Activated CD4-positive, alpha-beta T cell treated with anti-CD3 and anti-CD28 coated beads, Interleukin-2, amount 10 ng/mL, durations not matched to agents 7 days and 5 days (primary cell): ENCODE measurements at regions not wholly inside any gene's neighbourhood (a gene's known extent, or its start where the extent isn't known, plus 50 kb on each side); places are given as distances from the start of the nearest gene placed in this dataset.

ENCODE experiments used
- CTCF ChIA-PET: fragments of 350-600 bp; sonication (Branson Sonifier 250); formaldehyde crosslinking; loops from one replicate; lab custom pipeline; 2021; ENCODE audit warnings: antibody characterized with exemption; lab: Charles Lee
- POLR2A ChIA-PET: fragments of 350-600 bp; sonication (Branson Sonifier 250); formaldehyde crosslinking; loops from one replicate; lab custom pipeline; 2021; ENCODE audit warnings: antibody characterized with exemption; lab: Charles Lee
- DNase-seq: peaks from one replicate; pipeline ENCODE4 v3.0.0-alpha.2; 2020
- H3K27ac Mint-ChIP-seq: one replicate; pipeline ENCODE4 v1.8.0; 2021; ENCODE audit warnings: mild to moderate bottlenecking, moderate library complexity, mixed read lengths
- H3K27me3 Mint-ChIP-seq: one replicate; pipeline ENCODE4 v1.8.0; 2021; ENCODE audit warnings: mixed read lengths
- H3K36me3 Mint-ChIP-seq: one replicate; pipeline ENCODE4 v1.8.0; 2021; ENCODE audit warnings: low read depth, mixed read lengths
- H3K4me1 Mint-ChIP-seq: one replicate; pipeline ENCODE4 v1.8.0; 2021; ENCODE audit warnings: mixed read lengths
- H3K4me3 Mint-ChIP-seq: one replicate; pipeline ENCODE4 v1.8.0; 2021; ENCODE audit warnings: mild to moderate bottlenecking, moderate library complexity, mixed read lengths
- H3K9me3 Mint-ChIP-seq: one replicate; pipeline ENCODE4 v1.8.0; 2021; ENCODE audit warnings: mixed read lengths

- no peak overlapping the region for H3K27ac Mint-ChIP-seq
- POLR2A ChIA-PET: no interaction called here
- no peak for DNase-seq
- H3K9me3 Mint-ChIP-seq: peaks cover 4% of the 10 kb centered on the region
- no peaks in the 10 kb centered on the region for H3K36me3 Mint-ChIP-seq
- H3K4me3 Mint-ChIP-seq: no peak overlapping the region
- CTCF ChIA-PET: interaction anchor here (1.3 kb wide), 1 partner anchor 135 kb away, joined by 4 read pairs; no protein-coding TSS in a partner anchor
- peaks cover 18% of the 10 kb centered on the region for H3K4me1 Mint-ChIP-seq
- peaks cover 11% of the 10 kb centered on the region for H3K27me3 Mint-ChIP-seq
These were observed 180.9 kb upstream of the PLXNC1 start for GRCh38 chr12:93967454-93967853.

GRCh38 chr12:93968536-93969285 is 179.7 kb upstream of the PLXNC1 start:
- peaks cover 18% of the 10 kb centered on the region for H3K4me1 Mint-ChIP-seq
- DNase-seq: no peak
- H3K36me3 Mint-ChIP-seq: no peaks in the 10 kb centered on the region
- H3K9me3 Mint-ChIP-seq: peaks cover 4% of the 10 kb centered on the region
- ChIA-PET CTCF (interaction anchor here (0.6 to 1.3 kb wide), 3 partner anchors 14 to 133 kb away, joined by 3 to 4 read pairs (median 3); no protein-coding TSS in a partner anchor), POLR2A (no interaction called here)
- peaks cover 14% of the 10 kb centered on the region for H3K27me3 Mint-ChIP-seq
- no peak overlapping the region for H3K4me3 Mint-ChIP-seq
- no peak overlapping the region for H3K27ac Mint-ChIP-seq

- DNase-seq: no peak
- Mint-ChIP-seq H3K9me3 (peaks cover 4% of the 10 kb centered on the region), H3K27me3 (peaks cover 11% of the 10 kb centered on the region), H3K4me1 (peaks cover 18% of the 10 kb centered on the region), H3K4me3 (no peak overlapping the region), H3K27ac (no peak overlapping the region), H3K36me3 (no peaks in the 10 kb centered on the region)
- ChIA-PET POLR2A (no interaction called here), CTCF (interaction anchor here (1.2 kb wide), 1 partner anchor 72 kb away, joined by 3 read pairs; no protein-coding TSS in a partner anchor)
These were observed 177.3 kb upstream of the PLXNC1 start for GRCh38 chr12:93970900-93971688.

GRCh38 chr12:93972411-93973208 is 175.8 kb upstream of the PLXNC1 start:
- POLR2A ChIA-PET: no interaction called here
- Mint-ChIP-seq H3K4me3 (no peak overlapping the region), H3K9me3 (peaks cover 4% of the 10 kb centered on the region), H3K4me1 (peaks cover 15% of the 10 kb centered on the region), H3K27ac (no peak overlapping the region), H3K36me3 (peaks cover 2% of the 10 kb centered on the region), H3K27me3 (peaks cover 6% of the 10 kb centered on the region)
- CTCF ChIA-PET: interaction anchor here (0.6 to 1.3 kb wide), 2 partner anchors 11 kb away, joined by 3 to 5 read pairs; no protein-coding TSS in a partner anchor
- DNase-seq: no peak

GRCh38 chr12:93974252-93974651 is 174.1 kb upstream of the PLXNC1 start:
- H3K4me1 Mint-ChIP-seq: peaks cover 13% of the 10 kb centered on the region
- H3K27me3 Mint-ChIP-seq: peaks cover 3% of the 10 kb centered on the region
- CTCF ChIA-PET: interaction anchor here (0.6 kb wide), 2 partner anchors 10 to 1862 kb away, joined by 3 to 4 read pairs; no protein-coding TSS in a partner anchor
- POLR2A ChIA-PET: interaction anchor here (0.6 to 0.7 kb wide), 2 partner anchors 129 to 367 kb away, joined by 3 to 4 read pairs; no protein-coding TSS in a partner anchor
- H3K36me3 Mint-ChIP-seq: peaks cover 2% of the 10 kb centered on the region
- no peak overlapping the region for H3K4me3 Mint-ChIP-seq
- DNase-seq: no peak
- H3K27ac Mint-ChIP-seq: no peak overlapping the region
- H3K9me3 Mint-ChIP-seq: no peaks in the 10 kb centered on the region

GRCh38 chr12:93976024-93976423 is 172.4 kb upstream of the PLXNC1 start:
- Mint-ChIP-seq H3K9me3 (no peaks in the 10 kb centered on the region), H3K36me3 (peaks cover 2% of the 10 kb centered on the region), H3K4me3 (no peak overlapping the region), H3K27me3 (peaks cover 3% of the 10 kb centered on the region), H3K27ac (no peak overlapping the region), H3K4me1 (peaks cover 14% of the 10 kb centered on the region)
- no peak for DNase-seq
- CTCF ChIA-PET: no interaction called here
- POLR2A ChIA-PET: no interaction called here

GRCh38 chr12:93977081-93977480 is 171.3 kb upstream of the PLXNC1 start:
- Mint-ChIP-seq H3K36me3 (peaks cover 2% of the 10 kb centered on the region), H3K27ac (no peak overlapping the region), H3K4me1 (peaks cover 17% of the 10 kb centered on the region), H3K9me3 (no peaks in the 10 kb centered on the region), H3K27me3 (peaks cover 4% of the 10 kb centered on the region), H3K4me3 (no peak overlapping the region)
- CTCF ChIA-PET: interaction anchor here (0.5 kb wide), 1 partner anchor 67 kb away, joined by 5 read pairs; no protein-coding TSS in a partner anchor
- no peak for DNase-seq
- POLR2A ChIA-PET: no interaction called here

GRCh38 chr12:93978553-93978952 is 169.8 kb upstream of the PLXNC1 start:
- Mint-ChIP-seq H3K36me3 (peaks cover 2% of the 10 kb centered on the region), H3K4me1 (peaks cover 31% of the 10 kb centered on the region), H3K27me3 (peaks cover 2% of the 10 kb centered on the region), H3K9me3 (no peaks in the 10 kb centered on the region), H3K4me3 (no peak overlapping the region), H3K27ac (no peak overlapping the region)
- ChIA-PET POLR2A (no interaction called here), CTCF (interaction anchor here (0.6 to 1.3 kb wide), 3 partner anchors 18 to 470 kb away, joined by 3 read pairs; no protein-coding TSS in a partner anchor)
- DNase-seq: no peak

GRCh38 chr12:93979189-93979588 is 169.2 kb upstream of the PLXNC1 start:
- DNase-seq: peak; percentile 58
- POLR2A ChIA-PET: no interaction called here
- Mint-ChIP-seq H3K4me3 (no peak overlapping the region), H3K27me3 (peaks cover 2% of the 10 kb centered on the region), H3K9me3 (no peaks in the 10 kb centered on the region), H3K4me1 (peaks cover 36% of the 10 kb centered on the region), H3K27ac (no peak overlapping the region), H3K36me3 (peaks cover 2% of the 10 kb centered on the region)
- CTCF ChIA-PET: interaction anchor here (0.6 to 1.3 kb wide), 3 partner anchors 17 to 470 kb away, joined by 3 read pairs; no protein-coding TSS in a partner anchor

- Mint-ChIP-seq H3K9me3 (no peaks in the 10 kb centered on the region), H3K4me3 (no peak overlapping the region), H3K36me3 (peaks cover 2% of the 10 kb centered on the region), H3K4me1 (peaks cover 36% of the 10 kb centered on the region), H3K27me3 (peaks cover 2% of the 10 kb centered on the region), H3K27ac (no peak overlapping the region)
- no peak for DNase-seq
- ChIA-PET POLR2A (no interaction called here), CTCF (interaction anchor here (2.7 kb wide), 1 partner anchor 121 kb away, joined by 8 read pairs; no protein-coding TSS in a partner anchor)
These were observed 167.7 kb upstream of the PLXNC1 start for GRCh38 chr12:93980711-93981110.

- Mint-ChIP-seq H3K9me3 (no peaks in the 10 kb centered on the region), H3K36me3 (peaks cover 2% of the 10 kb centered on the region), H3K4me3 (no peak overlapping the region), H3K4me1 (peaks cover 36% of the 10 kb centered on the region), H3K27me3 (peaks cover 2% of the 10 kb centered on the region), H3K27ac (no peak overlapping the region)
- CTCF ChIA-PET: interaction anchor here (1.4 to 2.7 kb wide), 2 partner anchors 13 to 121 kb away, joined by 3 to 8 read pairs; no protein-coding TSS in a partner anchor
- POLR2A ChIA-PET: no interaction called here
- DNase-seq: no peak
These were observed 167.0 kb upstream of the PLXNC1 start for GRCh38 chr12:93981411-93981810.
